GM12891 (cell line): ENCODE measurements at regions not wholly inside any gene's neighbourhood (a gene's known extent, or its start where the extent isn't known, plus 50 kb on each side); places are given as distances from the start of the nearest gene placed in this dataset.

Experiments used
- DNase-seq: peaks from one replicate; pipeline ENCODE4 v3.0.0; 2011; ENCODE audit warnings: low spot score; ENCODE audit not compliant: insufficient read length
- FAIRE-seq: peaks from 2 replicates; lab custom pipeline; 2011; peaks lifted over from hg19 to GRCh38; lab: Jason Lieb, UNC
- PAX5 ChIP-seq: IDR thresholded peaks from 2 replicates; pipeline ENCODE4 v1.6.1; 2011; ENCODE audit warnings: low read length, moderate library complexity, mild to moderate bottlenecking; ENCODE audit not compliant: insufficient read depth, severe bottlenecking
- POLR2A ChIP-seq: IDR thresholded peaks from 2 replicates; pipeline ENCODE4 v1.6.1; 2011; ENCODE audit warnings: low read depth, low read length, control low read depth
- POLR2AphosphoS5 ChIP-seq: IDR thresholded peaks from 2 replicates; pipeline ENCODE4 v1.6.1; 2011; ENCODE audit warnings: low read depth, low read length, control low read depth
- POU2F2 ChIP-seq: IDR thresholded peaks from 2 replicates; pipeline ENCODE4 v1.6.1; 2011; ENCODE audit warnings: low read depth, mild to moderate bottlenecking, control low read depth, low read length, moderate library complexity
- SPI1 ChIP-seq: IDR thresholded peaks from 2 replicates; pipeline ENCODE4 v1.6.1; 2011; ENCODE audit warnings: low read depth, low read length, control low read depth
- TAF1 ChIP-seq: IDR thresholded peaks from 2 replicates; pipeline ENCODE4 v1.6.1; 2011; ENCODE audit warnings: low read depth, low read length, control low read depth

DNA sequence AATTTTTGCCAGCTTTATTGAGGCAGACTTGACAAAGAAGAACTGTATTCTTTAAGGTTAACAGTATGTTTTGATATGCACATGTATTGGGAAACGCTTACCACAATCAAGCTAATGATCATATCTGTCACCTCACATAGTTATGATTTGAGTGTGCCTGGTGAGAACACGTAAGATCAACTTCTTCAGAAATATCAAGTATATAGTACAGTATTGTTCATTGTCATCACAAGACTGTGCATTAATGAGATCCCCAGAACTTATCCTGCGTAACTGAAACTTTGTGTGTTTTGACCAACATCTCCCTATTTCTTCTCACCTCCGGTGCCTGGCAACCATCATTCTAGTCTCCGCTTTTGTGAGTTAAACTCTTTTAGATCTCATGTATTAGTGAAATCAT lies 756.4 kb upstream of the EEF2KMT start:
- DNase-seq = no peak
- FAIRE-seq = no peak

DNA sequence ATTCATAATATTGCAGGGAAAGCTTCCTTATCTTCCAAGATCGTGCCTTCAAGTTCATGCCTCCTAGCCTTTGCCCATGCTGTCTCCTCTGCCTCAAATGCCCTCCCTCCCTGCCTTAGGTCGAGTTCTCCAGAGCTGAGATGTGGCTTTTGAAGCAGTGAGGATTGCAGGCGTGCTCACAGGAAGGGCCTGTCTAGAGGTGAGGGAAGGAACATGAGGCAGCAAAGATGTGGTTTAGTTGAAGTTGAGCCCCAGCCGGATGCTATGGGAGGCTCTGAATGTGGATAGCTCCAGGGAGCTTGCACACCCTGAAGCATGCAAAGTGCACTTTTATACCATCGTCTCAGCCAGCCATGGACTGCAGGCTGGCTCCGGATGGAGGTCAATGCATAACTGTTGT lies 754.6 kb upstream of the EEF2KMT start:
- FAIRE-seq = no peak
- TF ChIP-seq POU2F2 = no peak
- no peak for TF ChIP-seq SPI1
- no peak for TF ChIP-seq POLR2AphosphoS5
- TF ChIP-seq POLR2A = no peak
- TF ChIP-seq TAF1 = no peak
- no peak for TF ChIP-seq PAX5

More for the DNA sequence above, 756.4 kb upstream of the EEF2KMT start:
- no peak for TF ChIP-seq POU2F2
- no peak for TF ChIP-seq SPI1
- no peak for TF ChIP-seq TAF1
- no peak for TF ChIP-seq POLR2A
- TF ChIP-seq POLR2AphosphoS5 = no peak
- TF ChIP-seq PAX5 = no peak

DNA sequence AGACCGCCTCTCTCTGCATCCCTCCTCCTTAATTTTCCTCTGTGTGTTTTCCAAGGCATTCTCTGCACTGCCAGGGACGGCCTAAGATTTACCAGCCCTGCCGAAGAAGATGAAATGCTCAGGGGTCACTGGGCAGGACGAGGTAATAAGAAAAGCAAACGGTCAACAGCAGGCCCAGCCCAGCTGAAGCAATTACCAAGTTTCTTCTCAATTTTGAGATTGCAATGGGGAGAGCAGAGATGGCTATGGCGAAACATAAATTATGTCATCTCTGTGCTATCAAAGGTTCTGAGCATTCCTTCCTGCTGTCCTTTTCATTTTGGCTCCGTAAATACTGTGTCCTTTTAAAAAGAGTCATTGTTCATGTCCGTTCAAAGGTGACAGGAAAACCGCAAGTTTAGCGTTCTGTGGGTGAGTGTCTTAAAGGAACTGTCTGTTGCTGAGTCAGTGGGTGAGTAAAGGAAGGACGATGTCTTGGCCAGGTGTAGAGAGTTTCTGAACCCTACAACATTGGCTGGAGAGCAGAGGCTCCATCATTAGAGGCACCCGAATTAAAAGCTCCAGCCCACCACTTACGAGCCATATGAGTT lies 753.9 kb upstream of the EEF2KMT start:
- no peak for DNase-seq
- no peak for FAIRE-seq
- no peak for TF ChIP-seq SPI1

More for the DNA sequence above, 754.6 kb upstream of the EEF2KMT start:
- DNase-seq = no peak

DNA sequence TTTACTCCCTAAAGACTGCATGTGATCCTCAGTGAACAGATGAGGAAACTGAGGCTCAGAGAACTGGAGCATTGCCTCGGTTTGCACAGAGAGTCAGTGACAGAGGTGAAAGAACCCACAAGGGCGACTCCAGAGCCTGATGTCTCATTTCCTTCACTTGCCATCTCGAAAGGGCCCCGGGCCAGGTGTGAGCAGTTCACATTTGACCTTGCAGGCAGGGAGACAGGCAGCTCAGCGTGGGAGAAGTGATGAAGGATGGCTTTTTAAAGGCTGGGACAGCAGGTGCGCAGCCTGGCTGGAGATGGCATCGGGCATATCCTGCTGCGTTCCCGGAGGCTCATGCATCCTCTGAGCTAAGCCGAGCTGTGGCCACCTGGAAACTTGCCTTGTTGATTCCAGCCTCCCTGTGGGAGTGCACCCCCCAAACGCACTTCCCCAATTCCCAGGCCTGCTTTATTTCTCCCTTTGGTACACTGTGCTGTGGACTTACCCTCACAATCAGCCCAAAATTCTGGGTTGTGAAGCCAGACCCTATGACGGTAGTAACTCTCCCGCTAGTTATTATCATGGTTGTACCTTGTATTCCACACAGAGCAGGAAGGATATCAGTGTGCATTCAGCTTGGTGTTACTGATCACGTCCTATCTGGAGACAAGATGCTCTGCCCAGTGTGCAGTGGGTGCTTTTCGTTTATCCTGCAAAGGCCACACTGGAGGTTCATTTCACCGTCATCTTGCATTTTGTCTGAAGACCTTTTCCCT lies 753.2 kb upstream of the EEF2KMT start:
- TF ChIP-seq POU2F2 (no peak), TAF1 (no peak), PAX5 (no peak), SPI1 (no peak), POLR2AphosphoS5 (no peak), POLR2A (no peak)
- no peak for FAIRE-seq
- DNase-seq = no peak

DNA sequence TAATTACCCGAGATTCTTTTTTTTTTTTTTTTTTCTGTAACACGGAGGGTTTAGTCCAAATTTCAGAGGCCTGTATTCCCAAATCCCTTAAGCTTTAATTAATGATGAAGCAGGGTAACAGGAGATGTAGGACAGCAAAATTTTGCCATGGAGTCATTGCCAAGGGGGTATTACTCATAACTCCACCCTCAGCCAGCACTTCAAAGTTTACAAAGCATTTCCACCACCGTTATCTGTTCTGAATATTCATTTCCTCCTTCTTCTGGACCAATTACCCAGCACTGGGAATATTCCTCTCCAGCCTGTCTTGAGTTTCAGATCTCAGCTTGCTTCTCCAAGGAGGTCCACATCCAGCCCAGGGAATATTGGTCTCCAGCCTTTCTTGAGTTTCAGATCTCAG lies 747.5 kb upstream of the EEF2KMT start:
- FAIRE-seq (no peak), DNase-seq (no peak)
- TF ChIP-seq SPI1 (no peak), POU2F2 (no peak), POLR2A (no peak), PAX5 (no peak), TAF1 (no peak), POLR2AphosphoS5 (no peak)

DNA sequence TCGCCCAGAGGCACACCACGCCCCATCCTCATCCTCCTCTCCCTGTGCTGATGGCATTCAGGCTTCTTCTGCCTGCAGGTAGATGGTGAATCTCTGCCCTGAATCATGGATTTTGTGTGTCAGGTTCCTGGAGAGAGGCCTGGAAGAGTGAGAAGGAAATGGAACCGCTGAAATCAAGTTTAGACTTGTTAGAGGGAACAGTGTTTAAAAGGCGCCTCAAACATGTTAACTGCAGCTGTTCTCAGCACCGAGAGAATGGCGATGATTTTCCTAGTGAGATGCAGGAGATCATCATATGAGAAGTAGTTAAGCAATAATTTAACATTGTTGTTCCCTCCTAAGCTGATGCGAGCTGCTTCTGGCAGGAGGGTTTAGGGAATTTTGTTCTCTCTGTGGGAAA lies 744.4 kb upstream of the EEF2KMT start:
- DNase-seq (no peak), FAIRE-seq (no peak)
- TF ChIP-seq POLR2AphosphoS5 (no peak), PAX5 (no peak), SPI1 (no peak)

DNA sequence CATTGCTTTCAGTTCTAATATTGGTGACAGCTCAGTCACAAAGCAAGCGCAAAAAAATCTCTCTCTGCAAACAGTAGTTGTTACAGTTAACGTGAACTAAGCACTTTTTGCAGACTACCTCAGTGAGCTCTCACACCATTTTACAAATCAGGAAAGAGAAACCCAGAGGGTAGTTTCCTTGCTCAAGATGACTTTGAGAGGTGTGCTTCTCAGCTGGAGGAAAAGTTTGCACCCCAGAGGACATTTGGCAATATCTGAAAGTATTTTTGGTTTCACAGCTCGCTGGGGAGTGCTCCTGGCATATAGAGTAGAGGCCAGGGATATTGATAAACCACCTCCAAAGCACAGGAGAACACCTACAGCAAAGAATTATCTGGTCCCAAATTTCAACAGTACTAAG lies 741.1 kb upstream of the EEF2KMT start:
- FAIRE-seq = no peak
- no peak for DNase-seq
- TF ChIP-seq TAF1 = no peak
- no peak for TF ChIP-seq POU2F2
- no peak for TF ChIP-seq SPI1
- no peak for TF ChIP-seq POLR2AphosphoS5
- TF ChIP-seq PAX5 = no peak
- TF ChIP-seq POLR2A = no peak

DNA sequence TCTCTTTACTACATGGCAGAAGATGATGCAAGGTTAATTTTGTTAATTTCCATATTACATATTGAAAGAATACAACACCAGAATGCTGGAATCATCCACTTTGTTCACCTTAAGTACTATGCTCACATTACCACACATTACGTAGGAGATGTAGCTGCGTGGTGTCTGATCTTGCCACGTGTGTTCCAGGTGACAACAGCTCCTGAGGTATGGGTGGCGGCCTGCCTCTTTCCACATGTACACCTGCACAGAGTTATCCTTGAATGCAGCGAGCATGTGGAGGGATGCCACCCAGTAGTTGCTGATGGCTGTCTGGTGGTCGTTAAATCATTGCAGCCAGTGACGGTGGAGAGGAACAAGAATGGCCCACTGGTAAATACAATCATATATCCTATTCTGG lies 740.5 kb upstream of the EEF2KMT start:
- DNase-seq (no peak), FAIRE-seq (no peak)
- TF ChIP-seq SPI1 (no peak), POLR2AphosphoS5 (no peak), POU2F2 (no peak), PAX5 (no peak), TAF1 (no peak), POLR2A (no peak)

DNA sequence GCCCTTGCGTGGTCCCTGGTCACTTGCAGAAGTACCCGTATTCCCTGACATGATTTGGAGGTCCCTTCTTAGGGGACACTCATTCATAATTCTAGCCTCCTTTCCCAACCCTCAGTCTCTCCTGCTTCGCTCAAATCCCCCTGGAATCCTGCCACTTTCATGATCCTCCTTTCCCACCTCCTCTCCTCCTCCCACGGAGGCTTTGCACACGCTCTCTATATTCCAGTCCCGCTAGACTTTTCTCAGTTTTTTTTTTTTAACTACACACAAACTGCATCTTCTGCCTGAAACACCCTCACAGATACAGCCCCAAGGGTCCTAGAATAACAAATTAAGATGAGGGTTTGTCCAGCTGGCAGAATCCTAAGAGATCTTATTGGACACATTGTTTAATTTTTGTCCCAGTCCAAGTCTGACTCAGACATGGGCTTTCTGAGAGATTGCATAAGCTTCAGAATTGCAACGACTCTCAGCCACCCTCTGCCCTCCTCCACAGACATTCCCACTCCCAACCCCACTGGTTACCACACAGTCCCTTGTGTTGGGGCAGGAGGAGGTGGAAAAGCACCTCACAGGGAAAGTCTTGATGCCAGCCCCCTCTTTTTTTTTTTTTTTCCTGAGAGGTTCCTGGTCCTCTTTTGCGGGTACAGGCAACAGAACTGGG lies 739.5 kb upstream of the EEF2KMT start:
- FAIRE-seq (no peak), DNase-seq (no peak)
- TF ChIP-seq PAX5 (no peak), POU2F2 (no peak), POLR2AphosphoS5 (no peak)

DNA sequence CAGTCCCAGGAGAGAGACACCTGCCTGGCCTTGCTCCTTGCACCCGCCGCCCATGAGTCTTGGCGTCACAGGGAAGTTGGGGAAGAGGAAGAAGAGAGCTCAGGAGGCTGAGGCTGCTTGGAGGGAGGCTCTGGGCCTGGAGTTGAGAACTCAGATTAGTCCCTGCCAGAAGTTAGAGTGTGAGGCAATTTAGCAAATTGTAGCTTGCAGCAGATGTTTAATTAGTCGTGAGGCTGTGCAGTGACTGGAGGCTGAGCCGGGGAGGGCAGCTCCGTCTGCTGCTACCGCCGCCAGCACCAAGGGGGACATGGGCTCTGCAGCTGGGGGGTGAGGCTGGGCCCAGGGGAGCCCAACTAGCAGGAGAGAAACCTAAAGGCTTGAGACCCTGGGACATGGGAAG lies 738.3 kb upstream of the EEF2KMT start:
- DNase-seq = no peak
- no peak for FAIRE-seq
- TF ChIP-seq POLR2AphosphoS5 (no peak), PAX5 (no peak), TAF1 (no peak), POLR2A (no peak), SPI1 (no peak), POU2F2 (no peak)
